Loucy (cell line): ENCODE measurements at regions not wholly inside any gene's neighbourhood (a gene's known extent, or its start where the extent isn't known, plus 50 kb on each side); places are given as distances from the start of the nearest gene placed in this dataset.

Experiments
- CTCF ChIP-seq: fragments of 200-600 bp; sonication (generic); conservative IDR thresholded peaks from 2 replicates; pipeline ENCODE4 v1.5.1; 2014; ENCODE audit warnings: mild to moderate bottlenecking, antibody characterized with exemption, low read length
- EZH2phosphoT487 ChIP-seq: fragments of 200-600 bp; IDR thresholded peaks from 2 replicates; pipeline ENCODE4 v1.6.1; 2018; ENCODE audit warnings: antibody characterized with exemption, mild to moderate bottlenecking, moderate library complexity, borderline replicate concordance

- no peak for TF ChIP-seq CTCF
- TF ChIP-seq EZH2phosphoT487 = no peak
Measured at GRCh38 chr12:127178463-127178862, 1088.5 kb upstream of the TMEM132C start.
